MM.1S (cell line): ENCODE measurements at regions not wholly inside any gene's neighbourhood (a gene's known extent, or its start where the extent isn't known, plus 50 kb on each side); places are given as distances from the start of the nearest gene placed in this dataset.

Experiments used
- DNase-seq: peaks from one replicate; pipeline ENCODE4 v3.0.0-alpha.2; 2015
- H2AFZ ChIP-seq: fragments of 300-600 bp; sonication (generic); 2 replicates; pipeline ENCODE4 v1.6.0; 2016; ENCODE audit warnings: antibody characterized with exemption, low read length
- H3F3A ChIP-seq: fragments of 300-600 bp; sonication (generic); 2 replicates; pipeline ENCODE4 v1.6.1; 2016; ENCODE audit warnings: mild to moderate bottlenecking, antibody characterized with exemption, low read length, moderate library complexity, mixed read lengths; ENCODE audit not compliant: insufficient read depth
- H3K27ac ChIP-seq: fragments of 300-600 bp; sonication (generic); 2 replicates; pipeline ENCODE4 v1.5.1; 2016; ENCODE audit warnings: mild to moderate bottlenecking, low read length
- H3K27me3 ChIP-seq: fragments of 300-600 bp; sonication (generic); replicated peaks from 2 replicates; pipeline ENCODE4 v1.6.0; 2016; ENCODE audit warnings: low read length; ENCODE audit not compliant: insufficient read depth
- H3K36me3 ChIP-seq: fragments of 300-600 bp; sonication (generic); replicated peaks from 2 replicates; pipeline ENCODE4 v1.6.1; 2016; ENCODE audit warnings: mild to moderate bottlenecking, low read length, mixed read lengths; ENCODE audit not compliant: insufficient read depth
- H3K4me1 ChIP-seq: fragments of 300-600 bp; sonication (generic); 2 replicates; pipeline ENCODE4 v1.6.1; 2016; ENCODE audit warnings: low read length, mixed read lengths
- H3K4me2 ChIP-seq: fragments of 300-600 bp; sonication (generic); 2 replicates; pipeline ENCODE4 v1.6.0; 2016; ENCODE audit warnings: low read depth, low read length
- H3K4me3 ChIP-seq: fragments of 300-600 bp; sonication (generic); 2 replicates; pipeline ENCODE4 v1.5.1; 2016; ENCODE audit warnings: low read length, mixed read lengths
- H3K79me2 ChIP-seq: fragments of 300-600 bp; sonication (generic); 2 replicates; pipeline ENCODE4 v1.6.1; 2016; ENCODE audit warnings: mixed run types, low read length, mixed read lengths
- H3K9ac ChIP-seq: fragments of 300-600 bp; sonication (generic); 2 replicates; pipeline ENCODE4 v1.6.1; 2016; ENCODE audit warnings: low read length, mixed read lengths
- H3K9me2 ChIP-seq: fragments of 300-600 bp; sonication (generic); replicated peaks from 2 replicates; pipeline ENCODE4 v1.6.1; 2016; ENCODE audit warnings: mild to moderate bottlenecking, low read length, mixed read lengths; ENCODE audit not compliant: insufficient read depth
- H3K9me3 ChIP-seq: fragments of 300-600 bp; sonication (generic); replicated peaks from 2 replicates; pipeline ENCODE4 v1.6.1; 2016; ENCODE audit warnings: mild to moderate bottlenecking, low read length, mixed read lengths; ENCODE audit not compliant: insufficient read depth
- H4K20me1 ChIP-seq: fragments of 300-600 bp; sonication (generic); 2 replicates; pipeline ENCODE4 v1.6.1; 2016; ENCODE audit warnings: mild to moderate bottlenecking, low read length, moderate library complexity, mixed read lengths; ENCODE audit not compliant: insufficient read depth
- CTCF ChIP-seq: fragments of 300-600 bp; sonication (generic); IDR thresholded peaks from 2 replicates; pipeline ENCODE4 v1.5.1; 2016; ENCODE audit warnings: antibody characterized with exemption, low read length, mixed read lengths
- EZH2 ChIP-seq: fragments of 300-600 bp; sonication (generic); optimal IDR thresholded peaks from 2 replicates; pipeline ENCODE3; 2017; ENCODE audit warnings: low read depth, mild to moderate bottlenecking, antibody characterized with exemption, low read length, mixed read lengths
- EZH2phosphoT487 ChIP-seq: fragments of 300-600 bp; sonication (generic); IDR thresholded peaks from 2 replicates; pipeline ENCODE4 v1.6.1; 2018; ENCODE audit warnings: antibody characterized with exemption, low read length

DNA sequence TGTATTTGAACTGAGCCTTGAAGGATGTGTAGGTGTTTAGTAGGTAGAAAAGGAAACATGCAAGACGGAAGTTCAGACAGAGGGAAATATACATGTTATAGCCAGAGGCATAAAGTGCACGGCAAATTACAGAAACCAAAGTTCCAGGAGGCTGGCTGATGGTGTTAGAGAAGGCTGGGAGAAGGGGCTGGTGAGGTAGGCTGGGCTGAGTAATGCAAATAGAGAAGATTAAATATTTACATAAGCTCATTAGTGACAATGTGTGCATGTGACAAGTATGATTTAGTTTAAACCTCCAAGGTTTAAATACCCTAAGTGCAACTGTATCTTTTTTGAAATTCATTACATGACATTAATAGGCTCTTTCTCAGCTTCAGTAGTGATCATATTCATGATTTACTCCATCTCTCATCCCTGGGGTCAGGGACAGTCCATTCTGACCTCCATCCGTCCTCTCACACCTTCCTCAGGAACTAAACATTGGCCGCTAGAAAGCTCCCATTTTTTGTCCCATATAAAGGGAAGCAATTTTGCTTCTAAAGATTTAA is 399.8 kb upstream of the SALL1 start:
- H3K4me2 ChIP-seq = no peak overlapping the region
- no peaks in the 10 kb centered on the region for H3K9me3 ChIP-seq
- no peak for DNase-seq
- H3F3A ChIP-seq = no peaks in the 10 kb centered on the region
- no peaks in the 10 kb centered on the region for H3K27me3 ChIP-seq
- no peak overlapping the region for H3K9ac ChIP-seq
- no peaks in the 10 kb centered on the region for H3K36me3 ChIP-seq
- H4K20me1 ChIP-seq = no peaks in the 10 kb centered on the region
- H3K79me2 ChIP-seq = no peaks in the 10 kb centered on the region
- H3K27ac ChIP-seq = no peak overlapping the region
- no peak overlapping the region for H2AFZ ChIP-seq
- H3K4me3 ChIP-seq = no peak overlapping the region
- TF ChIP-seq EZH2 (no peak), EZH2phosphoT487 (no peak), CTCF (no peak)
- no peaks in the 10 kb centered on the region for H3K9me2 ChIP-seq
- no peaks in the 10 kb centered on the region for H3K4me1 ChIP-seq

GRCh38 chr16:51549836-51550235 is 398.8 kb upstream of the SALL1 start:
- Histone ChIP-seq H3K27ac (no peak overlapping the region), H4K20me1 (no peaks in the 10 kb centered on the region), H3F3A (no peaks in the 10 kb centered on the region), H3K79me2 (no peaks in the 10 kb centered on the region), H3K4me1 (no peaks in the 10 kb centered on the region), H3K27me3 (no peaks in the 10 kb centered on the region), H3K4me3 (no peak overlapping the region), H3K9ac (no peak overlapping the region), H2AFZ (no peak overlapping the region), H3K4me2 (no peak overlapping the region), H3K36me3 (no peaks in the 10 kb centered on the region), H3K9me3 (no peaks in the 10 kb centered on the region), H3K9me2 (no peaks in the 10 kb centered on the region)
- no peak for DNase-seq
- TF ChIP-seq CTCF (no peak), EZH2phosphoT487 (no peak), EZH2 (no peak)

DNA sequence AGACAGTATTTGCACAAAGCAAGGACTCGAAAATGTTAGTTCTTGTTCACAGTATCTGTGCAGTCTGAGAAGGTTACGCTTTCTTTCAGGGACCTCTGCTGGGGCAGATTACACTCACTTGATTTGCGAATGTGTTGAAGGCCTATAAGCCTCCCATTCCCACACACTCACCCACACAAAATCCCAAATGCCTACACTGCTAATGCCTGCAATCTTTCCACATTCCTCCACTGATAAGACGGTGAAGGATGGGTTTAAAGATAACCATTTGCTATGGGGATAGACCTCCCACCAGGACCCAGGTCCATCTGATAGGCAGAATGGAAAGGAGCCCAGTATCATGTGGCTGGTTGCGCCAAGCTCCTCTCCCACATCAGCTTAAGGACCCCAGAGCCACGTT is 394.9 kb upstream of the SALL1 start:
- Histone ChIP-seq H3F3A (no peaks in the 10 kb centered on the region), H2AFZ (no peak overlapping the region), H3K9ac (no peak overlapping the region), H3K4me3 (no peak overlapping the region), H3K27ac (no peak overlapping the region), H3K9me2 (no peaks in the 10 kb centered on the region), H3K4me1 (no peaks in the 10 kb centered on the region), H3K27me3 (no peaks in the 10 kb centered on the region), H3K36me3 (no peaks in the 10 kb centered on the region), H3K9me3 (no peaks in the 10 kb centered on the region), H3K4me2 (no peak overlapping the region), H4K20me1 (no peaks in the 10 kb centered on the region), H3K79me2 (no peaks in the 10 kb centered on the region)
- TF ChIP-seq CTCF (no peak), EZH2phosphoT487 (no peak), EZH2 (no peak)
- no peak for DNase-seq
